MCF 10A (cell line): ENCODE measurements at regions not wholly inside any gene's neighbourhood (a gene's known extent, or its start where the extent isn't known, plus 50 kb on each side); places are given as distances from the start of the nearest gene placed in this dataset.

Source experiments
- BruUV-seq: library from RNA; stranded (reverse); fragments of 400-500 nt; replicated peaks from 2 replicates; lab custom pipeline; 2021; lab: Mats Ljungman, UMichigan
- CTCF ChIA-PET: fragments of 300-600 bp; sonication (Branson Sonifier 250); formaldehyde crosslinking; extraction: SDS; loops from one replicate; lab custom pipeline; 2021; ENCODE audit warnings: antibody characterized with exemption, inconsistent platforms; lab: Yijun Ruan, JAX
- POLR2A ChIA-PET: fragments of 300-600, 350-650 bp; sonication (Branson Sonifier 250); formaldehyde crosslinking; extraction: SDS; loops from one replicate; lab custom pipeline; 2020; ENCODE audit warnings: antibody characterized with exemption, inconsistent platforms; lab: Yijun Ruan, JAX
- DNase-seq: peaks from one replicate; pipeline ENCODE4 v3.0.0-alpha.2; 2018; ENCODE audit not compliant: unreplicated experiment
- H3K27ac Mint-ChIP-seq: one replicate; pipeline ENCODE4 v1.8.0; 2022; ENCODE audit warnings: mild to moderate bottlenecking, low read depth, mixed read lengths; ENCODE audit not compliant: unreplicated experiment
- H3K27me3 Mint-ChIP-seq: one replicate; pipeline ENCODE4 v1.8.0; 2022; ENCODE audit warnings: mixed read lengths; ENCODE audit not compliant: insufficient read depth, unreplicated experiment
- H3K36me3 Mint-ChIP-seq: one replicate; pipeline ENCODE4 v1.8.0; 2022; ENCODE audit warnings: mild to moderate bottlenecking, moderate library complexity, mixed read lengths; ENCODE audit not compliant: insufficient read depth, unreplicated experiment
- H3K4me1 Mint-ChIP-seq: one replicate; pipeline ENCODE4 v1.8.0; 2022; ENCODE audit warnings: mixed read lengths; ENCODE audit not compliant: insufficient read depth, unreplicated experiment
- H3K4me3 Mint-ChIP-seq: one replicate; pipeline ENCODE4 v1.8.0; 2022; ENCODE audit warnings: mild to moderate bottlenecking, moderate library complexity, mixed read lengths; ENCODE audit not compliant: unreplicated experiment
- H3K9me3 Mint-ChIP-seq: one replicate; pipeline ENCODE4 v1.8.0; 2022; ENCODE audit warnings: mixed read lengths; ENCODE audit not compliant: unreplicated experiment
- intact Hi-C: fragments of 100-400 bp; cut with micrococcal nuclease; formaldehyde crosslinking; loops from 2 replicates; pipeline ENCODE4 v1.14.1; 2022
- TF ChIP-seq, protein P1 (sequence below): fragments of 200-600 bp; IDR thresholded peaks from one replicate; pipeline ENCODE4 v1.8.0; 2022; ENCODE audit warnings: antibody characterized with exemption, mild to moderate bottlenecking; ENCODE audit not compliant: unreplicated experiment

DNA sequence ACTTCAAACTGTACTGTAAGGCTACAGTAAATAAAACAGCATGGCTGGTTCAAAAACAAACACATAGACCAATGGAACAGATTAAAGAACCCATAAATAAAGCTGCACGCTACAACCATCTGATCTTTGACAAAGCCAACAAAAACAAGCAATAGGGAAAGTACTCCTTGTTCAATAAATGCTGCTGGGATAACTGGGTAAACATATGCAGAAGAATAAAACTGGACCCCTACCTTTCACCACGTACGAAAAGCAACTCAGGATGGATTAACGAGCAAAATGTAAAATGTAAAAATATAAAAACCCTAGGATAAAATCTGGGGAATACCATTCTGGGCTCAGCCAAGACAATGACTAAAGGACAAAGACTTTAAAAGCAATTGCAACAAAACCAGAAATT is 201.8 kb upstream of the PGR start:
- TF ChIP-seq, protein P1, sequence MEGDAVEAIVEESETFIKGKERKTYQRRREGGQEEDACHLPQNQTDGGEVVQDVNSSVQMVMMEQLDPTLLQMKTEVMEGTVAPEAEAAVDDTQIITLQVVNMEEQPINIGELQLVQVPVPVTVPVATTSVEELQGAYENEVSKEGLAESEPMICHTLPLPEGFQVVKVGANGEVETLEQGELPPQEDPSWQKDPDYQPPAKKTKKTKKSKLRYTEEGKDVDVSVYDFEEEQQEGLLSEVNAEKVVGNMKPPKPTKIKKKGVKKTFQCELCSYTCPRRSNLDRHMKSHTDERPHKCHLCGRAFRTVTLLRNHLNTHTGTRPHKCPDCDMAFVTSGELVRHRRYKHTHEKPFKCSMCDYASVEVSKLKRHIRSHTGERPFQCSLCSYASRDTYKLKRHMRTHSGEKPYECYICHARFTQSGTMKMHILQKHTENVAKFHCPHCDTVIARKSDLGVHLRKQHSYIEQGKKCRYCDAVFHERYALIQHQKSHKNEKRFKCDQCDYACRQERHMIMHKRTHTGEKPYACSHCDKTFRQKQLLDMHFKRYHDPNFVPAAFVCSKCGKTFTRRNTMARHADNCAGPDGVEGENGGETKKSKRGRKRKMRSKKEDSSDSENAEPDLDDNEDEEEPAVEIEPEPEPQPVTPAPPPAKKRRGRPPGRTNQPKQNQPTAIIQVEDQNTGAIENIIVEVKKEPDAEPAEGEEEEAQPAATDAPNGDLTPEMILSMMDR: no peak
- Mint-ChIP-seq H3K36me3 (no peaks in the 10 kb centered on the region), H3K27ac (no peak overlapping the region), H3K4me1 (no peaks in the 10 kb centered on the region), H3K9me3 (no peaks in the 10 kb centered on the region), H3K27me3 (peaks cover 73% of the 10 kb centered on the region), H3K4me3 (no peak overlapping the region)
- CTCF ChIA-PET: interaction anchor here (0.6 kb wide), 1 partner anchor 123 kb away, joined by 3 read pairs; no protein-coding TSS in a partner anchor
- no TSS peak for BruUV-seq
- no peak for DNase-seq
- intact Hi-C loops: no loop called here
- POLR2A ChIA-PET: interaction anchor here (1.0 kb wide), 1 partner anchor 16 kb away, joined by 4 read pairs; no protein-coding TSS in a partner anchor

GRCh38 chr11:101327908-101328307 is 198.3 kb upstream of the PGR start:
- H3K4me1 Mint-ChIP-seq: no peaks in the 10 kb centered on the region
- ChIA-PET CTCF (no interaction called here), POLR2A (no interaction called here)
- no peak overlapping the region for H3K4me3 Mint-ChIP-seq
- no peaks in the 10 kb centered on the region for H3K36me3 Mint-ChIP-seq
- TF ChIP-seq, protein P1: no peak
- H3K9me3 Mint-ChIP-seq: no peaks in the 10 kb centered on the region
- no peak overlapping the region for H3K27ac Mint-ChIP-seq
- peak; percentile 65 for DNase-seq
- intact Hi-C loops: no loop called here
- H3K27me3 Mint-ChIP-seq: peaks cover 53% of the 10 kb centered on the region
- no TSS peak for BruUV-seq

- Mint-ChIP-seq H3K27ac (no peak overlapping the region), H3K9me3 (no peaks in the 10 kb centered on the region), H3K27me3 (peaks cover 38% of the 10 kb centered on the region), H3K36me3 (no peaks in the 10 kb centered on the region), H3K4me1 (no peaks in the 10 kb centered on the region), H3K4me3 (no peak overlapping the region)
- BruUV-seq: no TSS peak
- ChIA-PET POLR2A (no interaction called here), CTCF (interaction anchor here (0.6 to 1.1 kb wide), 3 partner anchors 44 to 346 kb away, joined by 3 to 4 read pairs (median 4); no protein-coding TSS in a partner anchor)
- DNase-seq: no peak
- intact Hi-C loops: no loop called here
- TF ChIP-seq, protein P1: no peak
Measured at GRCh38 chr11:101326141-101326540, 196.5 kb upstream of the PGR start.

- H3K4me3 Mint-ChIP-seq: no peak overlapping the region
- TF ChIP-seq, protein P1: no peak
- H3K27ac Mint-ChIP-seq: no peak overlapping the region
- ChIA-PET CTCF (interaction anchor here (0.6 to 1.3 kb wide), 7 partner anchors 16 to 347 kb away, joined by 3 to 6 read pairs (median 3); no protein-coding TSS in a partner anchor), POLR2A (no interaction called here)
- H3K4me1 Mint-ChIP-seq: no peaks in the 10 kb centered on the region
- BruUV-seq: no TSS peak
- H3K9me3 Mint-ChIP-seq: no peaks in the 10 kb centered on the region
- intact Hi-C loops: no loop called here
- peaks cover 17% of the 10 kb centered on the region for H3K27me3 Mint-ChIP-seq
- H3K36me3 Mint-ChIP-seq: no peaks in the 10 kb centered on the region
- DNase-seq: peak; percentile 20
Measured at GRCh38 chr11:101323997-101324396, 194.4 kb upstream of the PGR start.
